ENCODE measurements at regions not wholly inside any gene's neighbourhood (a gene's known extent, or its start where the extent isn't known, plus 50 kb on each side); places are given as distances from the start of the nearest gene placed in this dataset.
"Not testable (repeated sequence)": the region's sequence is repeated elsewhere in the genome, so short reads cannot be mapped to it uniquely, and the experiment has no call there.

- DNase-seq (ENCODE audit: low spot score): no peak
Observed at GRCh38 chr6:100096341-100096740, 102.3 kb upstream of the MCHR2 start.

- no peak for DNase-seq (ENCODE audit: low spot score)
Observed at GRCh38 chr6:100093405-100093804, 99.4 kb upstream of the MCHR2 start.

- peak; percentile 66 for DNase-seq (ENCODE audit: low spot score)
Observed at GRCh38 chr6:100088009-100088408, 94.0 kb upstream of the MCHR2 start.

- DNase-seq (ENCODE audit: low spot score): no peak
Observed at GRCh38 chr6:100084991-100085364, 91.0 kb upstream of the MCHR2 start.

GRCh38 chr6:100084316-100084990 is 90.4 kb upstream of the MCHR2 start:
- peak; percentile 41 for DNase-seq (ENCODE audit: low spot score)

- DNase-seq (ENCODE audit: low spot score): peak; percentile 46
Observed at GRCh38 chr6:100078509-100078908, 84.5 kb upstream of the MCHR2 start.

GRCh38 chr6:100065348-100065747 is 71.3 kb upstream of the MCHR2 start:
- no peak for DNase-seq (ENCODE audit: low spot score)

GRCh38 chr6:100062621-100063020 is 68.6 kb upstream of the MCHR2 start:
- no peak for DNase-seq (ENCODE audit: low spot score)

- no peak for DNase-seq (ENCODE audit: low spot score)
Observed at GRCh38 chr6:100057941-100058340, 63.9 kb upstream of the MCHR2 start.

- DNase-seq (ENCODE audit: low spot score): no peak
Observed at GRCh38 chr6:100050550-100050949, 56.5 kb upstream of the MCHR2 start.

GRCh38 chr6:100043961-100044360 is 49.9 kb upstream of the MCHR2 start:
- not testable (repeated sequence) for DNase-seq (ENCODE audit: low spot score)
